ENCODE measurements at regions not wholly inside any gene's neighbourhood (a gene's known extent, or its start where the extent isn't known, plus 50 kb on each side); places are given as distances from the start of the nearest gene placed in this dataset.

DNA sequence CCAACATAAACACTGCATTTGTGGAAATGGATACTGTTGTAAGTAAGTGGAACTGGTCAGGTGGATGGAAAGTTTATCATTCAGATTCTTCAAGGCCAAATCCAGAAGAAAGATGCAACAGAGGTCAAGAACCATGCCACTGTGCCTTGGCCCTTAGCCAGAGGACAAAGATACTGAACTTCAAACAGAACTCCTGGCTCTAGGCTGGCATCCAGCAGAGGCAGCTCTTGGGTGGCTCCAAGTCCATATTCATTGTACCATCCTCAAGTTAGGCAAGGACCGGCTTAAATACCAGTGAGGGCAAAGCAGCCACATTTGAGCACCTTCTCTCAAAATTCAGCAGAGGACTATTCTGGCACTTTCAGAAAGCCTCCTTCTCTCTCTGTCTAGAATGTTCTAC lies 53.2 kb downstream of the DNAAF9 start:
- Histone ChIP-seq H3K27me3 (no peaks in the 10 kb centered on the region), H3K4me1 (no peaks in the 10 kb centered on the region), H3K36me3 (peaks cover 21% of the 10 kb centered on the region), H3K4me3 (no peak overlapping the region), H3K27ac (no peak overlapping the region), H3K9me3 (no peaks in the 10 kb centered on the region)
- no peak for DNase-seq (ENCODE audit: low spot score in 2 of 2)
- TF ChIP-seq POLR2AphosphoS5 (IDR thresholded peaks at IDR 0.05): no peak
- TF ChIP-seq POLR2A (IDR thresholded peaks at IDR 0.05): no peak
- no peak for TF ChIP-seq EP300 (IDR thresholded peaks at IDR 0.05)
- TF ChIP-seq, protein P1, sequence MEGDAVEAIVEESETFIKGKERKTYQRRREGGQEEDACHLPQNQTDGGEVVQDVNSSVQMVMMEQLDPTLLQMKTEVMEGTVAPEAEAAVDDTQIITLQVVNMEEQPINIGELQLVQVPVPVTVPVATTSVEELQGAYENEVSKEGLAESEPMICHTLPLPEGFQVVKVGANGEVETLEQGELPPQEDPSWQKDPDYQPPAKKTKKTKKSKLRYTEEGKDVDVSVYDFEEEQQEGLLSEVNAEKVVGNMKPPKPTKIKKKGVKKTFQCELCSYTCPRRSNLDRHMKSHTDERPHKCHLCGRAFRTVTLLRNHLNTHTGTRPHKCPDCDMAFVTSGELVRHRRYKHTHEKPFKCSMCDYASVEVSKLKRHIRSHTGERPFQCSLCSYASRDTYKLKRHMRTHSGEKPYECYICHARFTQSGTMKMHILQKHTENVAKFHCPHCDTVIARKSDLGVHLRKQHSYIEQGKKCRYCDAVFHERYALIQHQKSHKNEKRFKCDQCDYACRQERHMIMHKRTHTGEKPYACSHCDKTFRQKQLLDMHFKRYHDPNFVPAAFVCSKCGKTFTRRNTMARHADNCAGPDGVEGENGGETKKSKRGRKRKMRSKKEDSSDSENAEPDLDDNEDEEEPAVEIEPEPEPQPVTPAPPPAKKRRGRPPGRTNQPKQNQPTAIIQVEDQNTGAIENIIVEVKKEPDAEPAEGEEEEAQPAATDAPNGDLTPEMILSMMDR (IDR thresholded peaks at IDR 0.05): no peak
- 92% methylated on average over 1 of the region's 1 CpG for WGBS

DNA sequence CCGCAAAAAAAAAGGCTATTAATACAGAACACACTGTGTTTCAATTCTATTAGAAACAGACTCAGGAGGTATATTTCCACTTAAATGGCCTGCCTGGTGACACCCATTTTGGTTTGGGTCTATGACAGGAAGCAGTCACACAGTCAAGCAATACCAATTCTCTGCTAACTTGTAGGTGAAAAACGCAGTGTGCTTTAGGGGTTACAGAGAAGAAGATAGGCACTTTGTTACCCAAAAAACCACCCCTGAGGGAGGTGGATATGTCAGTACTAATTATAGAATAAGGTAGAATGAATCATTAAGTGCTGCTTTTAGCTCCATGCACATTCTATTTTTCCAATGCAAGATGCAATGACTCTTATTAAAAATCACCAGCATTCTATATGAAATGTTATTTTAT lies 53.8 kb downstream of the DNAAF9 start:
- DNase-seq (ENCODE audit: low spot score in 2 of 2): no peak
- WGBS: 90% methylated on average over 2 of the region's 2 CpGs
- Histone ChIP-seq H3K27me3 (no peaks in the 10 kb centered on the region), H3K4me1 (no peaks in the 10 kb centered on the region), H3K9me3 (no peaks in the 10 kb centered on the region), H3K36me3 (peaks cover 15% of the 10 kb centered on the region), H3K4me3 (no peak overlapping the region), H3K27ac (no peak overlapping the region)
- TF ChIP-seq EP300 (IDR thresholded peaks at IDR 0.05): no peak
- no peak for TF ChIP-seq POLR2AphosphoS5 (IDR thresholded peaks at IDR 0.05)
- no peak for TF ChIP-seq POLR2A (IDR thresholded peaks at IDR 0.05)
- TF ChIP-seq, protein P1 (IDR thresholded peaks at IDR 0.05): no peak

DNA sequence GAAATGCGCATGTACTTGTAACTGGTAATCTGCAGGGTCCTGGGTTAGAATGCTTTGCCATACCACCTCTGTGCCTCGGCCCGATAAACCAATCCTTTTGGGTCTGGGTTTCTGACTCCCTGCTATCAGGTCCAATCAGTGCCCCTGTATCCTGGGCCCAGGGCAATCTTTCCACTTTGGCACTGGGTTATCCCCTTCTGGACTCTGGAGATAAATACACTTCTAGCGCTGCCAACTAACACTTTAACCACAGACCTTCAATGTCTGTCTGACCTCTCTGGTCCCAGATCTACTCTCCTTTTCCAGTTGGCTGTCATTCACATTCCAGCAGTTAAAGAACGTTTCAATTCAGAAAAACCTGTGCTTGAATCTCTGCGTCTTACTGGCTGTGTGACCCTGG lies 55.3 kb downstream of the DNAAF9 start:
- DNase-seq (ENCODE audit: low spot score in 2 of 2): no peak
- TF ChIP-seq, protein P1 (IDR thresholded peaks at IDR 0.05): no peak
- TF ChIP-seq POLR2AphosphoS5 (IDR thresholded peaks at IDR 0.05) (no peak), POLR2A (IDR thresholded peaks at IDR 0.05) (no peak), EP300 (IDR thresholded peaks at IDR 0.05) (no peak)
- H3K36me3 ChIP-seq: peaks cover 13% of the 10 kb centered on the region
- no peak overlapping the region for H3K4me3 ChIP-seq
- WGBS: 97% methylated on average over 6 of the region's 6 CpGs
- no peaks in the 10 kb centered on the region for H3K27me3 ChIP-seq
- no peaks in the 10 kb centered on the region for H3K9me3 ChIP-seq
- H3K27ac ChIP-seq: no peak overlapping the region
- H3K4me1 ChIP-seq: no peaks in the 10 kb centered on the region

DNA sequence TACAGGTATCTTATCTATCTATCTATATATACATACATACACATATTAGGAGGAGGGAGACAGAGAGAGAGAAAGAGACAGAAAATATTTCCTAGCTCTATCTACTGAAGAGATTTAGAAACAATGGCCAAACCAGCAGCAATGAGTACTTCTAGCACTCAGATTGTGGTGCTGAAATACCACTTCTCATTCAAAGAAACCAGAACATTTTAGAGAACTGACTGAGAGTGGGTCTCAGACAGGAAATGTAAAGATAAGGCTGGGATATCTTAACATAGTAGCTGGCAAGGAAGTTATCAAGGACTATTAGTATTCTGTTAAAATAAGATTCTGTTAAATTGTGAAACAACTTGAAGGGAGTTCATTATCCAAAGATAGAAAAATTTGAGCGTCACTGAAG lies 57.0 kb downstream of the DNAAF9 start:
- no peak for DNase-seq (ENCODE audit: low spot score in 2 of 2)
- H3K9me3 ChIP-seq: no peaks in the 10 kb centered on the region
- H3K36me3 ChIP-seq: peaks cover 23% of the 10 kb centered on the region
- no peak overlapping the region for H3K4me3 ChIP-seq
- H3K4me1 ChIP-seq: no peaks in the 10 kb centered on the region
- H3K27ac ChIP-seq: no peak overlapping the region
- TF ChIP-seq, protein P1 (IDR thresholded peaks at IDR 0.05): no peak
- no peak for TF ChIP-seq EP300 (IDR thresholded peaks at IDR 0.05)
- TF ChIP-seq POLR2AphosphoS5 (IDR thresholded peaks at IDR 0.05): no peak
- no peak for TF ChIP-seq POLR2A (IDR thresholded peaks at IDR 0.05)
- WGBS: 98% methylated on average over 1 of the region's 1 CpG
- H3K27me3 ChIP-seq: no peaks in the 10 kb centered on the region

DNA sequence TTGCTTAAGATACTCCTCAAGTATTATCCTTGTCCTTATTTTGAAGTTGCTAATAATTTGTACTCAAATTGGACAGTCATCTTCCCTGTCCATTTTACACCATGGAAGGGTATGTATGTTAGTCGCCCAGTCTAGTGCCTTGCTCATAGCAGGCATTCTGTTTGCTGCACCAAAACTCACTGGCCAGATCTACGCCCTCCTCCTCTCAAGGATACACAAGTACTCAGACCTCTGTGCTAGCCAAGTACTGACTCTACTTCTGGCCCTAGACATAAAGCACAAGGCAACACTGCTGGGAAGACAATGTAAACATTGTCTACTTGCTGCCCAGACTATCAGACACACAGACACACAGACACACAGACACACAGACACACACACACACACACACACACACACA lies 57.7 kb downstream of the DNAAF9 start:
- H3K27me3 ChIP-seq: no peaks in the 10 kb centered on the region
- peaks cover 22% of the 10 kb centered on the region for H3K36me3 ChIP-seq
- no peak overlapping the region for H3K4me3 ChIP-seq
- H3K27ac ChIP-seq: no peak overlapping the region
- H3K9me3 ChIP-seq: no peaks in the 10 kb centered on the region
- no peak for TF ChIP-seq POLR2A (IDR thresholded peaks at IDR 0.05)
- TF ChIP-seq, protein P1 (IDR thresholded peaks at IDR 0.05): no peak
- TF ChIP-seq POLR2AphosphoS5 (IDR thresholded peaks at IDR 0.05): no peak
- TF ChIP-seq EP300 (IDR thresholded peaks at IDR 0.05): no peak
- 96% methylated on average over 2 of the region's 2 CpGs for WGBS
- DNase-seq (ENCODE audit: low spot score in 2 of 2): no peak
- H3K4me1 ChIP-seq: no peaks in the 10 kb centered on the region
